ENCODE measurements at regions not wholly inside any gene's neighbourhood (a gene's known extent, or its start where the extent isn't known, plus 50 kb on each side); places are given as distances from the start of the nearest gene placed in this dataset.

DNA sequence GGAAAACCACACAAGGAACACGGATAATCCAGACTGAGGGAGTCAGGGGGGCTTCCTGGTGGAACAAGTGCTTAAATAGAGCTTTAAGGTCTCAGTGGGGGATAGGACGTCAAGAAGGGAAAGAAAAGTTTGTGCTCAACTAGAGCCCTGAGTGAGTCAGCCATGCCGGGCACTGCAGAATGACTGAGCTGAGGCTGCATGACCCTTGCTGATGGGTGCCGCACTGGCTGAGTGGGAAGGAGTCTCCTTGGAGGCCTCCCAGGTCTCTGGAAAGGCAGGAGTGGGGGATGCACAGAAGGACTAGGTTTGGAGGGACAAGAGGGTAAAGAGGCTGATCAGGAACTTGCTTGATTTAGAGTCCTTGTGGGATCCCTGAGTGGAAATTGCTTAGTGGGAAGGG is 150.3 kb downstream of the RPLP1 start (continued):
- TF ChIP-seq, protein P1, sequence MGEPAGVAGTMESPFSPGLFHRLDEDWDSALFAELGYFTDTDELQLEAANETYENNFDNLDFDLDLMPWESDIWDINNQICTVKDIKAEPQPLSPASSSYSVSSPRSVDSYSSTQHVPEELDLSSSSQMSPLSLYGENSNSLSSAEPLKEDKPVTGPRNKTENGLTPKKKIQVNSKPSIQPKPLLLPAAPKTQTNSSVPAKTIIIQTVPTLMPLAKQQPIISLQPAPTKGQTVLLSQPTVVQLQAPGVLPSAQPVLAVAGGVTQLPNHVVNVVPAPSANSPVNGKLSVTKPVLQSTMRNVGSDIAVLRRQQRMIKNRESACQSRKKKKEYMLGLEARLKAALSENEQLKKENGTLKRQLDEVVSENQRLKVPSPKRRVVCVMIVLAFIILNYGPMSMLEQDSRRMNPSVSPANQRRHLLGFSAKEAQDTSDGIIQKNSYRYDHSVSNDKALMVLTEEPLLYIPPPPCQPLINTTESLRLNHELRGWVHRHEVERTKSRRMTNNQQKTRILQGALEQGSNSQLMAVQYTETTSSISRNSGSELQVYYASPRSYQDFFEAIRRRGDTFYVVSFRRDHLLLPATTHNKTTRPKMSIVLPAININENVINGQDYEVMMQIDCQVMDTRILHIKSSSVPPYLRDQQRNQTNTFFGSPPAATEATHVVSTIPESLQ (CRISPR knock-in tag; IDR thresholded peaks at IDR 0.05), result no peak
- no peak for TF ChIP-seq ELF4 (CRISPR knock-in tag; IDR thresholded peaks at IDR 0.05; ENCODE audit: low read depth)
- TF ChIP-seq, protein P2, sequence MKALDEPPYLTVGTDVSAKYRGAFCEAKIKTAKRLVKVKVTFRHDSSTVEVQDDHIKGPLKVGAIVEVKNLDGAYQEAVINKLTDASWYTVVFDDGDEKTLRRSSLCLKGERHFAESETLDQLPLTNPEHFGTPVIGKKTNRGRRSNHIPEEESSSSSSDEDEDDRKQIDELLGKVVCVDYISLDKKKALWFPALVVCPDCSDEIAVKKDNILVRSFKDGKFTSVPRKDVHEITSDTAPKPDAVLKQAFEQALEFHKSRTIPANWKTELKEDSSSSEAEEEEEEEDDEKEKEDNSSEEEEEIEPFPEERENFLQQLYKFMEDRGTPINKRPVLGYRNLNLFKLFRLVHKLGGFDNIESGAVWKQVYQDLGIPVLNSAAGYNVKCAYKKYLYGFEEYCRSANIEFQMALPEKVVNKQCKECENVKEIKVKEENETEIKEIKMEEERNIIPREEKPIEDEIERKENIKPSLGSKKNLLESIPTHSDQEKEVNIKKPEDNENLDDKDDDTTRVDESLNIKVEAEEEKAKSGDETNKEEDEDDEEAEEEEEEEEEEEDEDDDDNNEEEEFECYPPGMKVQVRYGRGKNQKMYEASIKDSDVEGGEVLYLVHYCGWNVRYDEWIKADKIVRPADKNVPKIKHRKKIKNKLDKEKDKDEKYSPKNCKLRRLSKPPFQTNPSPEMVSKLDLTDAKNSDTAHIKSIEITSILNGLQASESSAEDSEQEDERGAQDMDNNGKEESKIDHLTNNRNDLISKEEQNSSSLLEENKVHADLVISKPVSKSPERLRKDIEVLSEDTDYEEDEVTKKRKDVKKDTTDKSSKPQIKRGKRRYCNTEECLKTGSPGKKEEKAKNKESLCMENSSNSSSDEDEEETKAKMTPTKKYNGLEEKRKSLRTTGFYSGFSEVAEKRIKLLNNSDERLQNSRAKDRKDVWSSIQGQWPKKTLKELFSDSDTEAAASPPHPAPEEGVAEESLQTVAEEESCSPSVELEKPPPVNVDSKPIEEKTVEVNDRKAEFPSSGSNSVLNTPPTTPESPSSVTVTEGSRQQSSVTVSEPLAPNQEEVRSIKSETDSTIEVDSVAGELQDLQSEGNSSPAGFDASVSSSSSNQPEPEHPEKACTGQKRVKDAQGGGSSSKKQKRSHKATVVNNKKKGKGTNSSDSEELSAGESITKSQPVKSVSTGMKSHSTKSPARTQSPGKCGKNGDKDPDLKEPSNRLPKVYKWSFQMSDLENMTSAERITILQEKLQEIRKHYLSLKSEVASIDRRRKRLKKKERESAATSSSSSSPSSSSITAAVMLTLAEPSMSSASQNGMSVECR (CRISPR knock-in tag; IDR thresholded peaks at IDR 0.05; ENCODE audit: borderline replicate concordance), result no peak

DNA sequence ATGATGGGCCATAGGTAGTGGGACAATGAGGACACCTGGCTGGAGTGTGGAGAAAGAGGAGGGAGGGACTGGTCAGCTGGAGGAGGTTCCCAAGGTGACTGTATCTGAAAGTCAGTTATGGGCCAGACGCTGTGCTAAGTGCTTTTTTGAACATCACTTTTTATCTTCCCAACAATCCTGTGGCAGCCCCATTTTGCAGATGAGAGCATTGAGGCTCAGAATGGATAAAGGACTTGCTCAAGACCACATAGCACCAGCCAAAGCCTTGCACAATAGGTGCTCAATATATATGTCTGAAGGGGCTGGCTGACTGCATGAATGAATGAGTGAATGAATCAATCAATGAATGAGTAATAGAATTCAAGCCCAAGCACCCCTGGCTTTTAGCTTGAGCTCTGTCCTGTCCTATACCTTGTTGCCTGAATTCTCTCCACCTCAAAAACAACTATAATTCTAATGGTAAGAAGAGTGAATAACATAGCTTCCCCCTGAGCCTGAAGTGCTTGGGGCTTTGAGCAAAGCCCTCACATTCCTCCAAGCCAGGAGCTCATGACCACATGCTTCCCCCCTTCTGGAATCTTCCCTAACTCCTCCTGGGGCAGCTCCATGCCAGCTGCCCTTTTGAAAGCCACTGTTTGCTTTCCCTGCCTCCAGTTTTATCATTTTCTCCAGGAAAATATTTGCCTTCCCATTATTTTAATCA is 150.9 kb downstream of the RPLP1 start:
- CTCF ChIA-PET, result interaction anchor here (0.7 to 2.1 kb wide), 12 partner anchors 9 to 901 kb away, joined by 3 to 9 read pairs (median 3); no protein-coding TSS in a partner anchor
- Mint-ChIP-seq H3K4me3 (no peak overlapping the region), H3K36me3 (no peaks in the 10 kb centered on the region), H3K27me3 (ENCODE audit: low read depth) (peaks cover 8% of the 10 kb centered on the region), H3K27ac (no peak overlapping the region), H3K4me1 (peaks cover 9% of the 10 kb centered on the region), H3K9me3 (no peaks in the 10 kb centered on the region)
- TF ChIP-seq ZNF121 (CRISPR knock-in tag; IDR thresholded peaks at IDR 0.05) (no peak), SOX15 (CRISPR knock-in tag; IDR thresholded peaks at IDR 0.05) (no peak), ZNF317 (CRISPR knock-in tag; IDR thresholded peaks at IDR 0.05; ENCODE audit: borderline replicate concordance, low read depth) (no peak), FOXP1 (CRISPR knock-in tag; IDR thresholded peaks at IDR 0.05; ENCODE audit: borderline replicate concordance) (no peak), CBFB (CRISPR knock-in tag; IDR thresholded peaks at IDR 0.05; ENCODE audit: low read depth) (no peak), CREB1 (CRISPR knock-in tag; IDR thresholded peaks at IDR 0.05) (no peak), CREM (CRISPR knock-in tag; IDR thresholded peaks at IDR 0.05) (no peak), OVOL2 (CRISPR knock-in tag; IDR thresholded peaks at IDR 0.05; ENCODE audit: borderline replicate concordance) (no peak)
- TF ChIP-seq, protein P3, sequence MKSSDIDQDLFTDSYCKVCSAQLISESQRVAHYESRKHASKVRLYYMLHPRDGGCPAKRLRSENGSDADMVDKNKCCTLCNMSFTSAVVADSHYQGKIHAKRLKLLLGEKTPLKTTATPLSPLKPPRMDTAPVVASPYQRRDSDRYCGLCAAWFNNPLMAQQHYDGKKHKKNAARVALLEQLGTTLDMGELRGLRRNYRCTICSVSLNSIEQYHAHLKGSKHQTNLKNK (CRISPR knock-in tag; IDR thresholded peaks at IDR 0.05), result no peak
- TF ChIP-seq, protein P4, sequence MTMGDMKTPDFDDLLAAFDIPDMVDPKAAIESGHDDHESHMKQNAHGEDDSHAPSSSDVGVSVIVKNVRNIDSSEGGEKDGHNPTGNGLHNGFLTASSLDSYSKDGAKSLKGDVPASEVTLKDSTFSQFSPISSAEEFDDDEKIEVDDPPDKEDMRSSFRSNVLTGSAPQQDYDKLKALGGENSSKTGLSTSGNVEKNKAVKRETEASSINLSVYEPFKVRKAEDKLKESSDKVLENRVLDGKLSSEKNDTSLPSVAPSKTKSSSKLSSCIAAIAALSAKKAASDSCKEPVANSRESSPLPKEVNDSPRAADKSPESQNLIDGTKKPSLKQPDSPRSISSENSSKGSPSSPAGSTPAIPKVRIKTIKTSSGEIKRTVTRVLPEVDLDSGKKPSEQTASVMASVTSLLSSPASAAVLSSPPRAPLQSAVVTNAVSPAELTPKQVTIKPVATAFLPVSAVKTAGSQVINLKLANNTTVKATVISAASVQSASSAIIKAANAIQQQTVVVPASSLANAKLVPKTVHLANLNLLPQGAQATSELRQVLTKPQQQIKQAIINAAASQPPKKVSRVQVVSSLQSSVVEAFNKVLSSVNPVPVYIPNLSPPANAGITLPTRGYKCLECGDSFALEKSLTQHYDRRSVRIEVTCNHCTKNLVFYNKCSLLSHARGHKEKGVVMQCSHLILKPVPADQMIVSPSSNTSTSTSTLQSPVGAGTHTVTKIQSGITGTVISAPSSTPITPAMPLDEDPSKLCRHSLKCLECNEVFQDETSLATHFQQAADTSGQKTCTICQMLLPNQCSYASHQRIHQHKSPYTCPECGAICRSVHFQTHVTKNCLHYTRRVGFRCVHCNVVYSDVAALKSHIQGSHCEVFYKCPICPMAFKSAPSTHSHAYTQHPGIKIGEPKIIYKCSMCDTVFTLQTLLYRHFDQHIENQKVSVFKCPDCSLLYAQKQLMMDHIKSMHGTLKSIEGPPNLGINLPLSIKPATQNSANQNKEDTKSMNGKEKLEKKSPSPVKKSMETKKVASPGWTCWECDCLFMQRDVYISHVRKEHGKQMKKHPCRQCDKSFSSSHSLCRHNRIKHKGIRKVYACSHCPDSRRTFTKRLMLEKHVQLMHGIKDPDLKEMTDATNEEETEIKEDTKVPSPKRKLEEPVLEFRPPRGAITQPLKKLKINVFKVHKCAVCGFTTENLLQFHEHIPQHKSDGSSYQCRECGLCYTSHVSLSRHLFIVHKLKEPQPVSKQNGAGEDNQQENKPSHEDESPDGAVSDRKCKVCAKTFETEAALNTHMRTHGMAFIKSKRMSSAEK (CRISPR knock-in tag; IDR thresholded peaks at IDR 0.05; ENCODE audit: borderline replicate concordance), result no peak
- TF ChIP-seq, protein P5, sequence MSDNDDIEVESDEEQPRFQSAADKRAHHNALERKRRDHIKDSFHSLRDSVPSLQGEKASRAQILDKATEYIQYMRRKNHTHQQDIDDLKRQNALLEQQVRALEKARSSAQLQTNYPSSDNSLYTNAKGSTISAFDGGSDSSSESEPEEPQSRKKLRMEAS (CRISPR knock-in tag; IDR thresholded peaks at IDR 0.05), result no peak
- DNase-seq (ENCODE audit: low spot score) (no peak), ATAC-seq (peak; percentile 34)
- POLR2A ChIA-PET, result interaction anchor here (1.1 kb wide), 1 partner anchor 89 kb away, joined by 3 read pairs; no protein-coding TSS in a partner anchor

All from WTC11 (cell line).